Liver (tissue), 3 donors: ENCODE measurements at regions not wholly inside any gene's neighbourhood (a gene's known extent, or its start where the extent isn't known, plus 50 kb on each side); places are given as distances from the start of the nearest gene placed in this dataset.

Experiments used
- ATF3 ChIP-seq: IDR thresholded peaks from 2 replicates; pipeline ENCODE4 v1.6.1; 2016; ENCODE audit warnings: antibody characterized with exemption
- CTCF ChIP-seq: fragments of 150-350 bp; IDR thresholded peaks from 2 replicates; pipeline ENCODE4 v1.5.1; 2017; ENCODE audit warnings: improper control_type of control experiment, low read depth, low read length; ENCODE audit not compliant: missing input control
- EGR1 ChIP-seq, 2 donors: IDR thresholded peaks; 2 replicates each; pipeline ENCODE4 v1.6.1; 2016 to 2018; ENCODE audit warnings: antibody characterized with exemption in 2 of 2, low read depth in 2 of 2
- GABPA ChIP-seq, 2 donors: IDR thresholded peaks in 1 of 2; conservative IDR thresholded peaks in 1 of 2; 2 replicates each; pipeline ENCODE4 v1.6.1; 2016; ENCODE audit warnings: antibody characterized with exemption in 2 of 2, mild to moderate bottlenecking in 1 of 2, moderate library complexity in 1 of 2
- JUND ChIP-seq, 2 donors: IDR thresholded peaks; 2 replicates each; pipeline ENCODE4 v1.6.1; 2016; ENCODE audit warnings: antibody characterized with exemption in 2 of 2
- MAX ChIP-seq: IDR thresholded peaks from 2 replicates; pipeline ENCODE4 v1.6.1; 2016; ENCODE audit warnings: antibody characterized with exemption
- RAD21 ChIP-seq, 2 donors: IDR thresholded peaks; 2 replicates each; pipeline ENCODE4 v1.6.1; 2016; ENCODE audit warnings: antibody characterized with exemption in 2 of 2, mild to moderate bottlenecking in 2 of 2
- SP1 ChIP-seq: IDR thresholded peaks from 2 replicates; pipeline ENCODE4 v1.6.1; 2018; ENCODE audit warnings: antibody characterized with exemption, mild to moderate bottlenecking
- donor health status: healthy.
- donor health status: healthy.

- TF ChIP-seq CTCF (no peak), ATF3 (no peak), JUND (IDR thresholded peaks at IDR 0.05) (no peak), GABPA (IDR thresholded peaks at IDR 0.05 in 1 of 2, conservative IDR thresholded peaks at IDR 0.05 in 1 of 2) (no peak), RAD21 (IDR thresholded peaks at IDR 0.05) (no peak), EGR1 (IDR thresholded peaks at IDR 0.05; ENCODE audit: low read depth in 2 of 2) (no peak), SP1 (no peak), MAX (no peak)
Measured at GRCh38 chr12:93010461-93010860, 81.4 kb upstream of the EEA1 start.
